Motor neuron (in vitro differentiated cells): ENCODE measurements at regions not wholly inside any gene's neighbourhood (a gene's known extent, or its start where the extent isn't known, plus 50 kb on each side); places are given as distances from the start of the nearest gene placed in this dataset.

ENCODE experiments used
- ATAC-seq, 8 experiments: fragments of 200-7000 bp; cut with Tn5 transposase; replicated peaks in 6 of 8; 2 replicates each; pipeline ENCODE4 v1.8.0; 2021; ENCODE audit warnings: mild to moderate bottlenecking in 8 of 8, moderate library complexity in 8 of 8
- H3K27ac ChIP-seq, 2 donors: fragments of 250-450 bp; sonication (Bioruptor Pico); 2 replicates each; pipeline ENCODE4 v1.9.0; 2021; ENCODE audit warnings: antibody characterized with exemption in 2 of 2, mild to moderate bottlenecking in 2 of 2, moderate library complexity in 1 of 2
- H3K4me1 ChIP-seq, 2 donors: fragments of 250-450 bp; sonication (Bioruptor Pico); replicated peaks in 1 of 2; 2 replicates each; pipeline ENCODE4 v1.6.1; 2021; ENCODE audit warnings: antibody characterized with exemption in 2 of 2, mild to moderate bottlenecking in 2 of 2, moderate library complexity in 1 of 2
- H3K4me3 ChIP-seq, 5 donors: fragments of 250-450 bp; sonication (Bioruptor Pico); 2 replicates each; pipeline ENCODE4 v1.9.0; 2021; ENCODE audit warnings: antibody characterized with exemption in 5 of 5, mild to moderate bottlenecking in 5 of 5, moderate library complexity in 4 of 5
- WGBS, 10 experiments: fragments of 450-650 bp; shearing (Covaris generic); methylation state at CpG; one replicate each; pipeline ENCODE4 v1.0.0; 2022; 5-methylcytosine and 5-hydroxymethylcytosine counted together
- in situ Hi-C, 9 experiments: fragments of 400-800 bp; cut with MboI; loops; one replicate each; pipeline ENCODE4 v1.15.0; 2021; ENCODE audit warnings: low sequenced_read_pairs in 9 of 9, low pct_unique_long_range_greater_than_20kb in 2 of 9; ENCODE audit not compliant: unreplicated experiment in 9 of 9

DNA sequence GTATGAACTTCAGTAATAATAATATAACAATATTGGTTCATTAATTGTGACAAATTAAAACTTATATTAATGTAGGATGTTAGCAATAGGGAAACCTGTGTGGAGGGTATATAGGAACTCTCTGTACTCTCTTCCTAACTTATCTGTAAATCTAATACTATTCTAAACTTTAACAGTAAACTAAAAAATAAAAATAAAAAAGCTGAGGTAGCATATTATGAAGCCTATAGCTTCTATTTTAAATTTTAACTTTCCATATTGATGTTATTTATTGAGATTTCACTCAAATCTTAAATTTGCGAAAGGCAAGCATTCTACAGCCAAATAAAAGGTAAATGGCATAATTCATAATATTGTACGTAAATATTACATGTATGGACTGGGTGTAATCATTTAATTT lies 326.4 kb downstream of the MEI4 start:
- Histone ChIP-seq H3K4me3 (no peak overlapping the region), H3K4me1 (no peaks in the 10 kb centered on the region), H3K27ac (no peak overlapping the region)
- ATAC-seq, result no peak
- in situ Hi-C loops, result no loop called here
- 0 to 80% (median 58%) methylated on average over 1 to 2 of the region's 2 CpGs; no CpG with 5 or more reads in 1 of the 10 experiments for WGBS, 10 experiments

DNA sequence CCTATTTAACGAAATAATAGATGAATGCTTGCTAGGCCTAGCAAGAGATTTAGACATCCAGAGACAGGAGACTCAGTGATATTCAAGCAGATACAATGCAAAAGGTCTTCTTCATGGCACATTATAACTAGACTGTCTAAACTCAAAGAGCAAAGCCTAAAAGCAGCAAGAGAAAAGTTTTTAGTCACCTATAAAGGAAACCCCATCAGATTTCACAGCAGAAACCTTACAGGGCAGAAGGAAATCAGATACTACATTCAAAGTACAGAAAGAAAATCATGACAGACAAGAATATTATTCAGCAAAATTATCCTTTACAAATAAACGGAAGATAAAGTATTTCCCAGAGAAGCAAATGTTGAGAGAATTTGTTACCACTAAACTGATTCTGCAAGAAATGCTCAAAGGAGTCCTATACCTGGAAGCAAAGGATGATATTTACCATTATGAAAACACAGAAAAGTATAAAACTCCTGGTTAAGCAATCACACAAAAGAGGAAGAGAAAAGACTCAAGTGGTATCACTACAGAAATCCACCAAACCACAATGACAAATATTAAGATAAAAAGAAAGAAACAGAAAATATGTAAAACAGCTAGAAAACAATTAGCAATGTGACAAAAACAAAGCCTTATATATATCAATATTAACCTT lies 333.7 kb downstream of the MEI4 start:
- no peaks in the 10 kb centered on the region for H3K4me1 ChIP-seq
- H3K27ac ChIP-seq, result no peak overlapping the region
- WGBS, 10 experiments, result 6 to 94% (median 73%) methylated on average over 1 to 2 of the region's 2 CpGs
- in situ Hi-C loops, result no loop called here
- H3K4me3 ChIP-seq, result no peak overlapping the region
- ATAC-seq, result no peak

DNA sequence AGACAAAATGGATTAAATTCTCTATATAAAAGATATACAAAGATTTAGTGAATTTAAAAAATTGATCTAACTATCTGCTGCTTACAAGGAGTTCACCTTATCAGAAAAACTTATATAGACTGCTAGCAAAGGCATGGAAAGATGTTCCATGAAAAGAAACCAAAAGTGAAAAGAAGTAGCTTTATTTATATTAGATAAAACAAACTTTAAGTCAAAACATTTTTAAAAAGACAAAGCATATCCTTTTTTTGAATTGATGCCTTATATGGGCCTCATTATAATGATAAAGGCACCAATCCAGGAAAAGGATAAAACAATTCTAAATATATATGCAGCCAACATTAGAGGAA lies 334.2 kb downstream of the MEI4 start:
- Histone ChIP-seq H3K4me3 (no peak overlapping the region), H3K4me1 (no peaks in the 10 kb centered on the region), H3K27ac (no peak overlapping the region)
- ATAC-seq, result no peak
- in situ Hi-C loops, result no loop called here

DNA sequence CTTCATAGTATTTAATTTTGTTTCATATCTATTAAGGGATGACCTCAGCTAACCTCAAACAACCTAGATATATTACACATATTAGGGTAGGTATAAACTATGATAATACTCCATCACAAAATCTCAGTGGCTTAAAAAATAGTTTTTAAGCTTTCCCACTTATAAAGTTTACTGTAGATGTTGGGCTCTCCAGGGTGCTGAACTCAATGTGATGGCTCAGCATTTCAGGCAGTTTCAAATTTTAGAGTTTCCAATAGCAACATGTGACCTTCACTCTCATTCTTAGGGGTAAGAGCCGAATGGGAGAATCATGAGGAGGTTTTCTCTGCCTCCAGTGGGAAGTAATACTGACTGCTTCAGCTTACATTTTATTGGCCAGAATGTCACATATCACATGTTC lies 357.3 kb downstream of the MEI4 start:
- H3K4me3 ChIP-seq, result no peak overlapping the region
- H3K27ac ChIP-seq, result no peak overlapping the region
- in situ Hi-C loops, result no loop called here
- no peaks in the 10 kb centered on the region for H3K4me1 ChIP-seq
- whole genome bisulfite sequencing, 10 experiments, result 0 to 75% (median 0%) methylated on average over 1 of the region's 1 CpG; no CpG with 5 or more reads in 6 of the 10 experiments
- no peak for ATAC-seq

DNA sequence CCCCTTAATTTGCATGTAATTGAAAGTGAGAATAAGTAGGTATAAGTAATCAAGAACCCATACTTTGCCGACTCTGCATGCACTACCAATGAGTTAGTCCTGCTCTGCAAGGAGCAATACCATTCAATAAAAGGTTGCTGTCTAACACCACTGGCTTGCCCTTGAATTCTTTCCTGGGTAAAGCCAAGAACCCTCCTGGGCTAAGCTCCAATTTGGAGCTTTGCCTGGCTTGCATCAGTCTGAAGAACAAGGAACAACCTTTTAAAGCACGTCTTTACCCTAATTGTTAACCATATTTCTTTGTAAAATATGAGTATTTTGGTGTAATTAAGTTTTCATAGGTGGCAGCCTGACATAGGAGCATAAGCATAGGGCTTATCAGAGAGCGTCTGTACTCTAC lies 367.7 kb downstream of the MEI4 start:
- 0 to 100% (median 83%) methylated on average over 1 to 3 of the region's 3 CpGs for WGBS, 10 experiments
- no peaks in the 10 kb centered on the region for H3K4me1 ChIP-seq
- no peak overlapping the region for H3K27ac ChIP-seq
- no peak for ATAC-seq
- no peak overlapping the region for H3K4me3 ChIP-seq
- in situ Hi-C loops, result no loop called here

DNA sequence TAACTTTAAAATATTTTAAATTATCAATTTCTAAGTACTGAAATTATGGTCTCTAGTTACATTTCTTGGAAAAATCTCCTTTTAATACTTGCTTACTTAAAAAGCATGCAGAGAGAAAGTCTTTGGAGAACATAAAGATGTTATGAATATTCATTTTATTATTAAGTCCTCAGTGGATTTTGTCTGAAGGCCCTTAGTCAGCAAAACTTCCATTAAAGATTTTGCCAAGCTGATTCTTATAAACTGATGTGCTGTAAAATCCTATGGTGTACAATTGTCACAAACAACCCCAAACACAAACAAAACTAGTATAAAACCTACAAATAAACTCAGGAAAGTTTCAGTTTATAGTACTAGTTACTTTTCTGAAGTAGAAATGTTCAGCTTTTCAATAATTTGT lies 372.7 kb downstream of the MEI4 start:
- Histone ChIP-seq H3K4me3 (no peak overlapping the region), H3K4me1 (no peaks in the 10 kb centered on the region), H3K27ac (no peak overlapping the region)
- ATAC-seq, result no peak
- in situ Hi-C loops, result no loop called here

DNA sequence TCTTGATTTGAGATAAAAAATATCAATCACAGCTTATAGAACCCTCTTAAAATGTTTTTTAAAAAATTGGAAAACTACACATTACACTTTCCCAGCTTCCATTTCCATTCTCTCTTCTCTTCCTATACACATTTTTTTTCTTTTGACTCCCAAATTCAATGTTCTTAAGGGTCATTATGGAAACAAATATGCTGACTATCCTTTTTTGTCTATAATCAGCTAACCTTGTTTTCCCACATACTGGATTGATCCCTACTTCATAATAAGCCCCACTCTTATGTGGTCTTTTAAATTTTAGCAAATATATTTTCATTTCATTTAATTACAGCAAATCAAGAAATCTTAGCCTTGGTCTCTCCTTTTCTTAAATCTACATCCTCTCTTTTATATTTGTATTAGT lies 378.4 kb downstream of the MEI4 start:
- no peak for ATAC-seq
- in situ Hi-C loops, result no loop called here
- no peaks in the 10 kb centered on the region for H3K4me1 ChIP-seq
- H3K4me3 ChIP-seq, result no peak overlapping the region
- no peak overlapping the region for H3K27ac ChIP-seq

DNA sequence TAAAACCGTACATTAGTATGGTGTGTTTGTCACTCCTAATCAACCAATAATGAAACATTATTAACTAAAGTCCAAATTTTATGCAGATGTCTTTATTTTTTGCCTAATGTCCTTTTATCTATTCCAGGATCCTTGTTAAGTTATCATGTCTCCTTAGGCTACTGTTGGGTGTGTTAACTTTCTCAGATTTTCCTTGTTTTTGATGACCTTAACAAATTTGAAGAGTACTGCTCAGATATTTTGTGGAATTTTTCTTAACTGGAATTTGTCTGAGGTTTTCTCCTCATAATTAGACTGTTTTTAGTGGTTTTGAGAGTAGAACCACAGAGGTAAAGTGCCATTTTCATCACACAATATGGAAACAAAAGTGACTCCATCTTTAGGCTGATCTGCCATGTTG lies 406.3 kb downstream of the MEI4 start:
- Histone ChIP-seq H3K4me3 (no peak overlapping the region), H3K4me1 (no peaks in the 10 kb centered on the region), H3K27ac (no peak overlapping the region)
- WGBS, 10 experiments, result 0 to 100% (median 88%) methylated on average over 1 of the region's 1 CpG; no CpG with 5 or more reads in 1 of the 10 experiments
- in situ Hi-C loops, result no loop called here
- no peak for ATAC-seq

DNA sequence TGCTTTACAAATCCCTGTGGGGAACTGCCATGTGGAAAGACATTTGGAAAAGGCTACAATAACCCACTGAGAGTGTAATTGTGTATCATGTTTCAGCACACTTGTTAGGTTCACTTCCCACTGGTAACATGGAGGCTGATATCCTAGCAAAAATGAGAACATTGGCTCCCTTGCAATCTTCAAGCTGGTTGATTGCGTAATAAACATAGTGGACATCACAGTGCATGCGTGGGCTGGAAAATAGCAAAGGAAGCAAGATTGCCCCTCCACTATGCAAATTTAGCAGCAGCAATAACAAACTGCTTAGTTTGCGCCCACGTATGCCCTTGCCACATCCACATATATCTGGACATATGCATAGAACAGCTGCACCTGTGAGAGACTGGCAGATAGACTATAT lies 410.2 kb downstream of the MEI4 start:
- no peak for ATAC-seq

DNA sequence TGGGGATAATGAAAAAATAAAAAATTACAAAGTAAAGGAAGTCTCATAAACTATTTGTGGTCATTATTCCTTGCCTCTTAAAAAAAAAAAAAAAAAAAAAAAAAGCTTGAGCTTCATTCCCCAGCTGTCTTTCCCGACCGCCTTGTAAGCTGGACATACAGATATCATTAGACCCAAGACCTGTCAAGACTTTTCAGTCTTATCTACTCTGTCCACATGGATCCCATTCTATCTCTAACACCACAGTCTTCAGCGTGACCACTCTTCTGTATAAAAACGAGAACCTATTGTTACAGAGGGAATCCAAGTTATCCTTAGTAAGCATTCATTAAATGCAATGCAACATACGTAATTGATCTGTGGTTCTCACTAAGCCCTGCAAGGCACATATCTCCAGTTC lies 423.5 kb downstream of the MEI4 start:
- 17 to 100% (median 88%) methylated on average over 2 to 5 of the region's 5 CpGs; no CpG with 5 or more reads in 2 of the 10 experiments for WGBS, 10 experiments
- no peak overlapping the region for H3K27ac ChIP-seq
- H3K4me1 ChIP-seq, result no peaks in the 10 kb centered on the region
- no peak overlapping the region for H3K4me3 ChIP-seq
- in situ Hi-C loops, result no loop called here
- ATAC-seq, result no peak

More for the DNA sequence above, 410.2 kb downstream of the MEI4 start:
- Histone ChIP-seq H3K4me1 (no peaks in the 10 kb centered on the region), H3K27ac (no peak overlapping the region), H3K4me3 (no peak overlapping the region)
- 0 to 100% (median 91%) methylated on average over 1 to 4 of the region's 4 CpGs for WGBS, 10 experiments
- in situ Hi-C loops, result no loop called here

DNA sequence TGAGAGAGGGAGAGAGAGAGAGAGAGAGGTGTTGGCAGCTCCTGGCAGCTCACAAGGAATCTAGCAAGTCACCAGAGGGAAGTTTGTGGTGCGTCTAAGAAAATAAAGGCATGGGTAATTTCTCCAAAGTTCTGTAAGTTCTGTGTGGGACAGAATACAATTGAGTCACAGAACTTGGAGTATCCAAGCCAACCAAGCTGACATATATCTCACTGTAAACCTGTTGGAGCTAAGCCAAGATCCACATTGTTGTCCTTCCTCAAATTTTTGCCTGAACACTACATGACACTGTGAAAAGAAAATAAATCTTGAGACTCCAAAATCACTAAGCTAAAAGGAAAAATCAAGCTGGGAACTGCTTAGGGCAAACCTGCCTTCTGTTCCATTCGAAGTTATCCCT lies 436.7 kb downstream of the MEI4 start:
- 16 to 100% (median 33%) methylated on average over 1 to 2 of the region's 2 CpGs; no CpG with 5 or more reads in 3 of the 10 experiments for WGBS, 10 experiments
- no peak for ATAC-seq
- Histone ChIP-seq H3K4me3 (no peak overlapping the region), H3K27ac (no peak overlapping the region), H3K4me1 (no peaks in the 10 kb centered on the region)
- in situ Hi-C loops, result no loop called here

DNA sequence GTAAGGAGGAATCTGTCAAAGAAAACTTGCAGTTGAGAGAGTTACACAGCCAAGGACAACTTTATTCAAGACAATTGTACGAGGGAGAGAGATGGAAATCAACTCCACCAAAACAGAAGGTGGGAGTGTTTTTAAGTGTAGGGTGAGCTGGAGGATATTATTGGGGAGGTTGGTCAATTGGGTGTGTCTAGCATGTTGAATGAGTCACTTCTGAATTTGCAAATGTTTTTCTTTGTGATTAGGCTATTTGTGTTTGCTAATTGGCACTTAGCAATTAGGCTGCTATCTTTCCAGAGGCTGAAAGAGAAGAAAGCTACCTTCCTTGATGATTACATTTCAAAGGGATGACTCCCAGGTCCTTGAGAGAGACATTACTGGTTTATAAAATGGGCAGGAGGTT lies 441.1 kb downstream of the MEI4 start:
- no peak overlapping the region for H3K4me3 ChIP-seq
- peak in 3 of 8 experiments; percentile 44 to 98 (median 89) for ATAC-seq
- H3K4me1 ChIP-seq, result no peaks in the 10 kb centered on the region
- no peak overlapping the region for H3K27ac ChIP-seq
- in situ Hi-C loops, result no loop called here
- 0 to 80% (median 50%) methylated on average over 1 of the region's 1 CpG; no CpG with 5 or more reads in 2 of the 10 experiments for WGBS, 10 experiments

DNA sequence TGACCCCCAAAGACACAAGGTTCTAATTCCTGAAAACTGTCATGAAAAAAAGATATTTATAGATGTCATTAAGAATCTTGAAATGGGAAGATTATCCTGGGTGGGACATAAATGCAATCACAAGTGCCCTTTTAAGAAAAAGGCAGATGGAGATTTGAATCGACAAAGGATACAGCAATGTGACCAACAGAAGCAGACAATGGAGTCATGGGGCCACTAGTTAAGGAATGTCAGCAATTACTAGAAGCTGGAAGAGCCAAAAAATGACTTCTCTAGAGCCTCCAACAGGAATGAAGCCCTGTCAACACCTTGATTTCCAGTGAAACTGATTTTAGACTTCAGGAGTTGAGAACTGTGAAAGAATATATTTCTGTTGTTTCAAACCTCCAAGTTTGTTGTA lies 448.5 kb downstream of the MEI4 start:
- Histone ChIP-seq H3K27ac (no peak overlapping the region), H3K4me3 (no peak overlapping the region), H3K4me1 (no peaks in the 10 kb centered on the region)
- in situ Hi-C loops, result no loop called here
- WGBS, 10 experiments, result 0 to 100% (median 53%) methylated on average over 1 of the region's 1 CpG; no CpG with 5 or more reads in 2 of the 10 experiments
- no peak for ATAC-seq

DNA sequence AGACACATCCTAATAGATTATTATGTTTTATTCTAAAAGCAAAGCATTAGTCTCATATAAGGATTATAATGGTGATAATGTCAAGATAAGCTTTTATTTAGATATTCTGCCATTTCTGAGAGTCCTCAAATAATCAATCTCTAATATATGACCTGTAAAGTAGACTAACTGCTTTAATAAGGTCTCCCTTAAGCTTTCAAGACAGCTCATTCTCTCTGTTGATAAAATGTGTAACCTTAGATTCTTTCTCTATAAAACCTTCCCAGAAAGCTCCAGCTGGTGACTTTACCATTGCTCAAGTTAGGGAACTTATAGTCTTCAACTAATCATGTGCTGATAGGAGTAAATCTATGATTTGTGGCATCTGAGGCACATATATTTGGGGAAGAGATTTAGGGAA lies 457.8 kb downstream of the MEI4 start:
- no peak overlapping the region for H3K27ac ChIP-seq
- ATAC-seq, result peak in 1 of 8 experiments; percentile 16
- H3K4me1 ChIP-seq, result no peaks in the 10 kb centered on the region
- no peak overlapping the region for H3K4me3 ChIP-seq
- in situ Hi-C loops, result no loop called here
